Right lobe of liver (tissue), 4 donors: ENCODE measurements at regions not wholly inside any gene's neighbourhood (a gene's known extent, or its start where the extent isn't known, plus 50 kb on each side); places are given as distances from the start of the nearest gene placed in this dataset.

Experiments used
- CTCF ChIP-seq, 4 donors: fragments of 200-600 bp in 3 of 4; fragments of 450-650 bp in 1 of 4; IDR thresholded peaks; one replicate each; pipeline versions ENCODE4 v1.5.1 to v1.8.0; 2016 to 2022; ENCODE audit warnings: antibody characterized with exemption in 4 of 4, mild to moderate bottlenecking in 2 of 4
- POLR2A ChIP-seq: fragments of 450-650 bp; IDR thresholded peaks from one replicate; pipeline ENCODE4 v1.6.1; 2017; ENCODE audit warnings: antibody characterized with exemption, mild to moderate bottlenecking
- donor health status: DM: no; HTN: no; CAD: no.
- donor health status: DM: no; HTN: no; CAD: no.
- donor health status: DM: no; HTN: yes; CAD: no.

- TF ChIP-seq CTCF (IDR thresholded peaks at IDR 0.05) = no peak
- TF ChIP-seq POLR2A = no peak
Measured at GRCh38 chr6:98335594-98335993, 498.8 kb upstream of the POU3F2 start.
